HG03575 (cell line): ENCODE measurements at regions not wholly inside any gene's neighbourhood (a gene's known extent, or its start where the extent isn't known, plus 50 kb on each side); places are given as distances from the start of the nearest gene placed in this dataset.
"Not testable (repeated sequence)": the region's sequence is repeated elsewhere in the genome, so short reads cannot be mapped to it uniquely, and the experiment has no call there.

ENCODE experiments used
- ATAC-seq: cut with Tn5 transposase; IDR thresholded peaks from one replicate; pipeline ENCODE4 v1.9.1; 2021; ENCODE audit not compliant: unreplicated experiment, insufficient number of reproducible peaks, low FRiP score; ENCODE audit errors: extremely low read depth

GRCh38 chr9:68593760-68594159 is 53.1 kb upstream of the TMEM252 start:
- ATAC-seq = not testable (repeated sequence)

- no peak for ATAC-seq
These were observed 55.2 kb upstream of the TMEM252 start for GRCh38 chr9:68595868-68596267.

- no peak for ATAC-seq
These were observed 56.8 kb upstream of the TMEM252 start for GRCh38 chr9:68597362-68597997.

GRCh38 chr9:68599826-68600225 is 59.1 kb upstream of the TMEM252 start:
- ATAC-seq = no peak

- no peak for ATAC-seq
These were observed 60.4 kb upstream of the TMEM252 start for GRCh38 chr9:68601081-68601480.

GRCh38 chr9:68603371-68603770 is 62.7 kb upstream of the TMEM252 start:
- ATAC-seq = no peak

GRCh38 chr9:68608763-68609162 is 68.1 kb upstream of the TMEM252 start:
- no peak for ATAC-seq

- ATAC-seq = no peak
These were observed 69.3 kb upstream of the TMEM252 start for GRCh38 chr9:68609901-68610415.

GRCh38 chr9:68614121-68614520 is 73.4 kb upstream of the TMEM252 start:
- ATAC-seq = no peak

GRCh38 chr9:68617011-68617410 is 76.3 kb upstream of the TMEM252 start:
- not testable (repeated sequence) for ATAC-seq

- ATAC-seq = no peak
These were observed 78.4 kb upstream of the TMEM252 start for GRCh38 chr9:68619072-68619471.

- no peak for ATAC-seq
These were observed 79.0 kb upstream of the TMEM252 start for GRCh38 chr9:68619636-68620035.

- no peak for ATAC-seq
These were observed 79.5 kb upstream of the PIP5K1B start for GRCh38 chr9:68625559-68625958.

GRCh38 chr9:68626526-68626925 is 78.5 kb upstream of the PIP5K1B start:
- ATAC-seq = no peak

- ATAC-seq = no peak
These were observed 77.9 kb upstream of the PIP5K1B start for GRCh38 chr9:68627104-68627503.

GRCh38 chr9:68627594-68627993 is 77.4 kb upstream of the PIP5K1B start:
- ATAC-seq = no peak

- ATAC-seq = no peak
These were observed 76.0 kb upstream of the PIP5K1B start for GRCh38 chr9:68629042-68629441.

- no peak for ATAC-seq
These were observed 73.2 kb upstream of the PIP5K1B start for GRCh38 chr9:68631811-68632210.

GRCh38 chr9:68637020-68637419 is 68.0 kb upstream of the PIP5K1B start:
- no peak for ATAC-seq

GRCh38 chr9:68639261-68639660 is 65.8 kb upstream of the PIP5K1B start:
- not testable (repeated sequence) for ATAC-seq

GRCh38 chr9:68640421-68641089 is 64.5 kb upstream of the PIP5K1B start:
- no peak for ATAC-seq
